Activated CD8-positive, alpha-beta T cell treated with anti-CD3 and anti-CD28 coated beads for 36 hours (primary cell): ENCODE measurements at regions not wholly inside any gene's neighbourhood (a gene's known extent, or its start where the extent isn't known, plus 50 kb on each side); places are given as distances from the start of the nearest gene placed in this dataset.

Source experiments
- ATAC-seq: fragments of 200-7000 bp; cut with Tn5 transposase; one replicate; pipeline ENCODE4 v1.10.0; 2021; ENCODE audit warnings: mild to moderate bottlenecking, moderate library complexity
- CTCF ChIA-PET: fragments of 350-600 bp; sonication (Branson Sonifier 250); formaldehyde crosslinking; loops from one replicate; lab custom pipeline; 2021; ENCODE audit warnings: antibody characterized with exemption; lab: Charles Lee
- POLR2A ChIA-PET: fragments of 350-600 bp; sonication (Branson Sonifier 250); formaldehyde crosslinking; loops from one replicate; lab custom pipeline; 2021; ENCODE audit warnings: antibody characterized with exemption; lab: Charles Lee
- DNase-seq: peaks from one replicate; pipeline ENCODE4 v3.0.0-alpha.2; 2020
- H3K27ac Mint-ChIP-seq: one replicate; pipeline ENCODE4 v1.8.0; 2021; ENCODE audit warnings: mild to moderate bottlenecking, mixed read lengths
- H3K27me3 Mint-ChIP-seq: one replicate; pipeline ENCODE4 v1.8.0; 2021; ENCODE audit warnings: mixed read lengths
- H3K36me3 Mint-ChIP-seq: one replicate; pipeline ENCODE4 v1.8.0; 2021; ENCODE audit warnings: low read depth, mixed read lengths
- H3K4me1 Mint-ChIP-seq: one replicate; pipeline ENCODE4 v1.8.0; 2021; ENCODE audit warnings: low read depth, mixed read lengths
- H3K4me3 Mint-ChIP-seq: one replicate; pipeline ENCODE4 v1.8.0; 2021; ENCODE audit warnings: mild to moderate bottlenecking, moderate library complexity, mixed read lengths
- H3K9me3 Mint-ChIP-seq: one replicate; pipeline ENCODE4 v1.8.0; 2021; ENCODE audit warnings: mixed read lengths
- CTCF ChIP-seq: fragments of 200-600 bp; IDR thresholded peaks from one replicate; pipeline ENCODE4 v1.8.0; 2022; ENCODE audit warnings: antibody characterized with exemption, mild to moderate bottlenecking
- intact Hi-C: fragments of 100-400 bp; cut with micrococcal nuclease; formaldehyde crosslinking; loops from one replicate; pipeline ENCODE4 v1.10.0; 2022

- no peak for ATAC-seq
- POLR2A ChIA-PET, result no interaction called here
- H3K27me3 Mint-ChIP-seq, result no peaks in the 10 kb centered on the region
- H3K36me3 Mint-ChIP-seq, result no peaks in the 10 kb centered on the region
- CTCF ChIA-PET, result no interaction called here
- H3K27ac Mint-ChIP-seq, result no peak overlapping the region
- H3K4me1 Mint-ChIP-seq, result no peaks in the 10 kb centered on the region
- no peak overlapping the region for H3K4me3 Mint-ChIP-seq
- no peak for TF ChIP-seq CTCF
- H3K9me3 Mint-ChIP-seq, result peaks cover 8% of the 10 kb centered on the region
- intact Hi-C loops, result no loop called here
- no peak for DNase-seq
Measured at GRCh38 chr1:238499021-238499420, 608.3 kb upstream of the ZP4 start.

GRCh38 chr1:238492271-238492670 lies 601.5 kb upstream of the ZP4 start:
- Mint-ChIP-seq H3K9me3 (peaks cover under 1% of the 10 kb centered on the region), H3K36me3 (no peaks in the 10 kb centered on the region), H3K4me1 (no peaks in the 10 kb centered on the region), H3K4me3 (no peak overlapping the region), H3K27me3 (no peaks in the 10 kb centered on the region), H3K27ac (no peak overlapping the region)
- DNase-seq, result no peak
- ChIA-PET CTCF (no interaction called here), POLR2A (no interaction called here)
- no peak for ATAC-seq
- no peak for TF ChIP-seq CTCF
- intact Hi-C loops, result no loop called here

GRCh38 chr1:238491265-238491664 lies 600.5 kb upstream of the ZP4 start:
- H3K36me3 Mint-ChIP-seq, result no peaks in the 10 kb centered on the region
- ATAC-seq, result no peak
- no peaks in the 10 kb centered on the region for H3K27me3 Mint-ChIP-seq
- no peaks in the 10 kb centered on the region for H3K4me1 Mint-ChIP-seq
- no peaks in the 10 kb centered on the region for H3K9me3 Mint-ChIP-seq
- no peak for DNase-seq
- CTCF ChIA-PET, result no interaction called here
- TF ChIP-seq CTCF, result no peak
- H3K4me3 Mint-ChIP-seq, result no peak overlapping the region
- intact Hi-C loops, result no loop called here
- POLR2A ChIA-PET, result no interaction called here
- no peak overlapping the region for H3K27ac Mint-ChIP-seq

- no peak for TF ChIP-seq CTCF
- Mint-ChIP-seq H3K4me3 (no peak overlapping the region), H3K9me3 (no peaks in the 10 kb centered on the region), H3K27ac (no peak overlapping the region), H3K27me3 (no peaks in the 10 kb centered on the region), H3K4me1 (no peaks in the 10 kb centered on the region), H3K36me3 (no peaks in the 10 kb centered on the region)
- CTCF ChIA-PET, result no interaction called here
- no peak for ATAC-seq
- POLR2A ChIA-PET, result no interaction called here
- intact Hi-C loops, result no loop called here
- DNase-seq, result no peak
Measured at GRCh38 chr1:238489006-238489405, 598.3 kb upstream of the ZP4 start.

GRCh38 chr1:238488401-238488800 lies 597.7 kb upstream of the ZP4 start:
- ChIA-PET CTCF (no interaction called here), POLR2A (no interaction called here)
- intact Hi-C loops, result no loop called here

More at GRCh38 chr1:238488401-238488800, 597.7 kb upstream of the ZP4 start:
- no peak for DNase-seq
- Mint-ChIP-seq H3K4me3 (no peak overlapping the region), H3K27me3 (no peaks in the 10 kb centered on the region), H3K4me1 (no peaks in the 10 kb centered on the region), H3K9me3 (no peaks in the 10 kb centered on the region), H3K36me3 (no peaks in the 10 kb centered on the region), H3K27ac (no peak overlapping the region)
- ATAC-seq, result no peak
- no peak for TF ChIP-seq CTCF
